GM10266 (cell line): ENCODE measurements at regions not wholly inside any gene's neighbourhood (a gene's known extent, or its start where the extent isn't known, plus 50 kb on each side); places are given as distances from the start of the nearest gene placed in this dataset.

Experiments
- DNase-seq: peaks from one replicate; pipeline ENCODE4 v3.0.0; 2012; ENCODE audit errors: extremely low spot score
- CTCF ChIP-seq: IDR thresholded peaks from 2 replicates; pipeline ENCODE4 v1.5.1; 2012; ENCODE audit warnings: mild to moderate bottlenecking, low read depth; ENCODE audit not compliant: control insufficient read depth, insufficient read depth; ENCODE audit errors: missing control alignments

GRCh38 chr12:125289970-125290369 lies 224.7 kb downstream of the AACS start:
- no peak for TF ChIP-seq CTCF

GRCh38 chr12:125292700-125293099 lies 227.5 kb downstream of the AACS start:
- TF ChIP-seq CTCF: no peak

More at GRCh38 chr12:125289970-125290369, 224.7 kb downstream of the AACS start:
- DNase-seq: no peak

GRCh38 chr12:125295550-125295949 lies 230.3 kb downstream of the AACS start:
- no peak for DNase-seq
- TF ChIP-seq CTCF: no peak

More at GRCh38 chr12:125292700-125293099, 227.5 kb downstream of the AACS start:
- DNase-seq: no peak

GRCh38 chr12:125296701-125297100 lies 231.5 kb downstream of the AACS start:
- TF ChIP-seq CTCF: no peak
- no peak for DNase-seq

- no peak for DNase-seq
- TF ChIP-seq CTCF: no peak
These were observed 234.6 kb downstream of the AACS start for GRCh38 chr12:125299840-125300239.

- TF ChIP-seq CTCF: no peak
- DNase-seq: no peak
These were observed 235.0 kb downstream of the AACS start for GRCh38 chr12:125300249-125300648.

GRCh38 chr12:125303337-125303736 lies 238.1 kb downstream of the AACS start:
- DNase-seq: no peak
- no peak for TF ChIP-seq CTCF
